ENCODE measurements at regions not wholly inside any gene's neighbourhood (a gene's known extent, or its start where the extent isn't known, plus 50 kb on each side); places are given as distances from the start of the nearest gene placed in this dataset.

- H3K4me1 ChIP-seq: no peaks in the 10 kb centered on the region
- H3K27me3 ChIP-seq: no peaks in the 10 kb centered on the region
- WGBS, 2 donors: 80 to 82% methylated on average over 2 of the region's 2 CpGs
- intact Hi-C loops (cut with DNase I; ENCODE audit: low total_unique reads): no loop called here
- no peak overlapping the region for H3K27ac ChIP-seq
- no peak for DNase-seq
- H3K36me3 ChIP-seq (ENCODE audit: low read depth, missing control alignments): no peaks in the 10 kb centered on the region
- TF ChIP-seq CTCF (IDR thresholded peaks at IDR 0.05) (no peak), POLR2A (IDR thresholded peaks at IDR 0.05) (no peak)
- no peaks in the 10 kb centered on the region for H3K9me3 ChIP-seq
- H3K4me3 ChIP-seq: no peak overlapping the region
These were observed 100.2 kb upstream of the REG3G start for GRCh38 chr2:78925258-78925657.

- Histone ChIP-seq H3K4me3 (no peak overlapping the region), H3K27me3 (no peaks in the 10 kb centered on the region), H3K27ac (no peak overlapping the region), H3K36me3 (ENCODE audit: low read depth, missing control alignments) (no peaks in the 10 kb centered on the region), H3K4me1 (no peaks in the 10 kb centered on the region), H3K9me3 (no peaks in the 10 kb centered on the region)
- TF ChIP-seq CTCF (IDR thresholded peaks at IDR 0.05) (no peak), POLR2A (IDR thresholded peaks at IDR 0.05) (no peak)
- intact Hi-C loops (cut with DNase I; ENCODE audit: low total_unique reads): no loop called here
- 59 to 72% methylated on average over 1 of the region's 1 CpG for WGBS, 2 donors
- no peak for DNase-seq
These were observed 97.0 kb upstream of the REG3G start for GRCh38 chr2:78928502-78928901.

- DNase-seq: no peak
- Histone ChIP-seq H3K4me1 (no peaks in the 10 kb centered on the region), H3K9me3 (no peaks in the 10 kb centered on the region), H3K36me3 (ENCODE audit: low read depth, missing control alignments) (no peaks in the 10 kb centered on the region), H3K27ac (no peak overlapping the region), H3K4me3 (no peak overlapping the region), H3K27me3 (no peaks in the 10 kb centered on the region)
- no peak for TF ChIP-seq CTCF (IDR thresholded peaks at IDR 0.05)
- no peak for TF ChIP-seq POLR2A (IDR thresholded peaks at IDR 0.05)
- 70 to 76% methylated on average over 6 of the region's 6 CpGs for WGBS, 2 donors
- intact Hi-C loops (cut with DNase I; ENCODE audit: low total_unique reads): no loop called here
These were observed 84.5 kb upstream of the REG3G start for GRCh38 chr2:78940998-78941397.

GRCh38 chr2:78941751-78942150, 83.8 kb upstream of the REG3G start:
- no peak for TF ChIP-seq POLR2A (IDR thresholded peaks at IDR 0.05)
- no peak for TF ChIP-seq CTCF (IDR thresholded peaks at IDR 0.05)
- H3K36me3 ChIP-seq (ENCODE audit: low read depth, missing control alignments): no peaks in the 10 kb centered on the region
- H3K4me3 ChIP-seq: no peak overlapping the region
- intact Hi-C loops (cut with DNase I; ENCODE audit: low total_unique reads): no loop called here
- H3K27me3 ChIP-seq: no peaks in the 10 kb centered on the region
- no peak overlapping the region for H3K27ac ChIP-seq
- no peaks in the 10 kb centered on the region for H3K4me1 ChIP-seq
- no peak for DNase-seq
- WGBS, 2 donors: 83 to 88% methylated on average over 2 of the region's 2 CpGs
- H3K9me3 ChIP-seq: no peaks in the 10 kb centered on the region

- H3K27ac ChIP-seq: no peak overlapping the region
- no peaks in the 10 kb centered on the region for H3K9me3 ChIP-seq
- intact Hi-C loops (cut with DNase I; ENCODE audit: low total_unique reads): no loop called here
- no peak overlapping the region for H3K4me3 ChIP-seq
- no peak for DNase-seq
- 93 to 94% methylated on average over 2 of the region's 2 CpGs for WGBS, 2 donors
- H3K36me3 ChIP-seq (ENCODE audit: low read depth, missing control alignments): no peaks in the 10 kb centered on the region
- no peaks in the 10 kb centered on the region for H3K27me3 ChIP-seq
- H3K4me1 ChIP-seq: no peaks in the 10 kb centered on the region
- TF ChIP-seq CTCF (IDR thresholded peaks at IDR 0.05): no peak
- TF ChIP-seq POLR2A (IDR thresholded peaks at IDR 0.05): no peak
These were observed 61.6 kb upstream of the REG3G start for GRCh38 chr2:78963881-78964280.

All from testis (tissue), 2 donors.